Fibroblast of skin of right biceps (primary cell): ENCODE measurements at regions not wholly inside any gene's neighbourhood (a gene's known extent, or its start where the extent isn't known, plus 50 kb on each side); places are given as distances from the start of the nearest gene placed in this dataset.
A peak's percentile ranks its signal among the peaks of the same experiment; 100 is the strongest.

Experiments used
- DNase-seq: peaks from one replicate; pipeline ENCODE4 v3.0.0-alpha.2; 2013

- peak; percentile 9 for DNase-seq
Measured at GRCh38 chr12:38586789-38587188, 270.2 kb downstream of the ALG10B start.

GRCh38 chr12:38587594-38587993, 271.0 kb downstream of the ALG10B start:
- no peak for DNase-seq

GRCh38 chr12:38588624-38589305, 272.2 kb downstream of the ALG10B start:
- DNase-seq: no peak

GRCh38 chr12:38589306-38589632, 272.7 kb downstream of the ALG10B start:
- DNase-seq: no peak

GRCh38 chr12:38601949-38602348, 285.4 kb downstream of the ALG10B start:
- DNase-seq: no peak
